H1 (cell line): ENCODE measurements at regions not wholly inside any gene's neighbourhood (a gene's known extent, or its start where the extent isn't known, plus 50 kb on each side); places are given as distances from the start of the nearest gene placed in this dataset.

Source experiments
- GABPA ChIP-seq: IDR thresholded peaks from 2 replicates; pipeline ENCODE4 v1.6.1; 2011; ENCODE audit warnings: mild to moderate bottlenecking, low read length, moderate library complexity, borderline replicate concordance; ENCODE audit not compliant: insufficient read depth
- POLR2AphosphoS5 ChIP-seq: IDR thresholded peaks from 2 replicates; pipeline ENCODE4 v1.6.1; 2011; ENCODE audit warnings: low read depth, low read length
- RAD21 ChIP-seq, 2 experiments: IDR thresholded peaks in 1 of 2; conservative IDR thresholded peaks in 1 of 2; 2 replicates each; pipeline ENCODE4 v1.6.1; 2011; ENCODE audit warnings: low read depth in 2 of 2, low read length in 2 of 2, improper control_type of control experiment in 1 of 2, inconsistent platforms in 1 of 2, mild to moderate bottlenecking in 1 of 2, moderate library complexity in 1 of 2
- SUZ12 ChIP-seq: fragments of 200-600 bp; sonication (generic); IDR thresholded peaks from 2 replicates; pipeline ENCODE4 v1.6.1; 2012; ENCODE audit warnings: mild to moderate bottlenecking, inconsistent platforms, low read length, moderate library complexity, mixed read lengths

GRCh38 chr16:13573903-13574302 lies 346.1 kb upstream of the ERCC4 start:
- TF ChIP-seq RAD21 (IDR thresholded peaks at IDR 0.05 in 1 of 2, conservative IDR thresholded peaks at IDR 0.05 in 1 of 2; ENCODE audit: low read depth in 2 of 2, low read length in 2 of 2) (no peak), GABPA (no peak), SUZ12 (no peak), POLR2AphosphoS5 (no peak)
